GM23338 (cell line): ENCODE measurements at regions not wholly inside any gene's neighbourhood (a gene's known extent, or its start where the extent isn't known, plus 50 kb on each side); places are given as distances from the start of the nearest gene placed in this dataset.

Experiments used
- ATAC-seq: fragments of 200-7000 bp; cut with Tn5 transposase; 3 replicates; pipeline ENCODE4 v1.9.1; 2020
- DNase-seq: peaks from one replicate; pipeline ENCODE4 v3.0.0-alpha.2; 2015; ENCODE audit warnings: low spot score
- H2AFZ ChIP-seq: fragments of 200-600 bp; sonication (generic); 2 replicates; pipeline ENCODE4 v1.8.0; 2016; ENCODE audit warnings: antibody characterized with exemption, mild to moderate bottlenecking, moderate library complexity
- H3F3A ChIP-seq: fragments of 200-600 bp; sonication (generic); replicated peaks from 2 replicates; pipeline ENCODE4 v1.8.0; 2017; ENCODE audit warnings: antibody characterized with exemption, mixed run types, low read depth
- H3K27ac ChIP-seq: fragments of 200-600 bp; sonication (generic); 2 replicates; pipeline ENCODE4 v1.6.1; 2016; ENCODE audit warnings: low read depth
- H3K27me3 ChIP-seq: fragments of 200-600 bp; sonication (generic); 2 replicates; pipeline ENCODE4 v1.8.0; 2016; ENCODE audit warnings: mild to moderate bottlenecking, mixed run types, moderate library complexity; ENCODE audit not compliant: insufficient read depth
- H3K36me3 ChIP-seq: fragments of 200-600 bp; sonication (generic); 2 replicates; pipeline ENCODE4 v1.8.0; 2016; ENCODE audit warnings: mild to moderate bottlenecking; ENCODE audit not compliant: insufficient read depth
- H3K4me1 ChIP-seq: fragments of 200-600 bp; sonication (generic); 2 replicates; pipeline ENCODE4 v1.8.0; 2016; ENCODE audit warnings: mild to moderate bottlenecking, moderate library complexity; ENCODE audit not compliant: insufficient read depth
- H3K4me2 ChIP-seq: fragments of 200-600 bp; sonication (generic); 2 replicates; pipeline ENCODE4 v1.7.1; 2017; ENCODE audit warnings: mixed run types
- H3K4me3 ChIP-seq: fragments of 200-600 bp; sonication (generic); 2 replicates; pipeline ENCODE4 v1.6.1; 2016; ENCODE audit warnings: mixed run types
- H3K79me2 ChIP-seq: fragments of 200-600 bp; sonication (generic); replicated peaks from 2 replicates; pipeline ENCODE4 v1.8.0; 2017; ENCODE audit warnings: mild to moderate bottlenecking; ENCODE audit not compliant: insufficient read depth
- H3K9me2 ChIP-seq: fragments of 200-600 bp; sonication (generic); 2 replicates; pipeline ENCODE4 v1.8.0; 2017; ENCODE audit not compliant: insufficient read depth
- H4K20me1 ChIP-seq: fragments of 200-600 bp; sonication (generic); replicated peaks from 2 replicates; pipeline ENCODE4 v1.8.0; 2017; ENCODE audit warnings: mild to moderate bottlenecking; ENCODE audit not compliant: insufficient read depth
- H3K27ac Mint-ChIP-seq: 2 replicates; pipeline ENCODE4 v1.8.0; 2020; ENCODE audit warnings: inconsistent platforms, mild to moderate bottlenecking, moderate library complexity, mixed read lengths
- H3K27me3 Mint-ChIP-seq: 3 replicates; pipeline ENCODE4 v1.8.0; 2022; ENCODE audit warnings: low read depth, mild to moderate bottlenecking, moderate library complexity, mixed read lengths, inconsistent platforms; ENCODE audit not compliant: insufficient read depth, poor library complexity
- H3K36me3 Mint-ChIP-seq: 3 replicates; pipeline ENCODE4 v1.8.0; 2021; ENCODE audit warnings: low read depth, mild to moderate bottlenecking, inconsistent platforms, moderate library complexity, mixed read lengths
- H3K4me1 Mint-ChIP-seq: 3 replicates; pipeline ENCODE4 v1.8.0; 2020; ENCODE audit warnings: mild to moderate bottlenecking, inconsistent platforms, mixed read lengths
- H3K4me3 Mint-ChIP-seq: 3 replicates; pipeline ENCODE4 v1.8.0; 2021; ENCODE audit warnings: moderate library complexity, mild to moderate bottlenecking, inconsistent platforms, mixed read lengths
- H3K9me3 Mint-ChIP-seq: 3 replicates; pipeline ENCODE4 v1.8.0; 2020; ENCODE audit warnings: moderate library complexity, mild to moderate bottlenecking, inconsistent platforms, mixed read lengths
- CTCF ChIP-seq, 2 experiments: fragments of 200-600 bp in 1 of 2; sonication (generic) in 1 of 2; conservative IDR thresholded peaks; 2 replicates each; pipeline versions ENCODE4 v1.5.1 to v1.6.1; 2016 to 2017; ENCODE audit warnings: antibody characterized with exemption in 2 of 2, low read depth in 2 of 2, mild to moderate bottlenecking in 2 of 2, moderate library complexity in 1 of 2
- ETS1 ChIP-seq: IDR thresholded peaks from 2 replicates; pipeline ENCODE4 v1.6.1; 2016; ENCODE audit warnings: antibody characterized with exemption
- EZH2 ChIP-seq: fragments of 200-600 bp; sonication (generic); IDR thresholded peaks from one replicate; pipeline ENCODE4 v1.8.0; 2017; ENCODE audit warnings: antibody characterized with exemption, mild to moderate bottlenecking, low read depth; ENCODE audit not compliant: unreplicated experiment
- EZH2phosphoT487 ChIP-seq: fragments of 200-600 bp; sonication (generic); IDR thresholded peaks from one replicate; pipeline ENCODE4 v1.8.1; 2018; ENCODE audit warnings: antibody characterized with exemption; ENCODE audit not compliant: unreplicated experiment
- JUNB ChIP-seq: IDR thresholded peaks from one replicate; pipeline ENCODE4 v1.6.1; 2016; ENCODE audit warnings: antibody characterized with exemption; ENCODE audit not compliant: unreplicated experiment
- NANOG ChIP-seq: IDR thresholded peaks from 2 replicates; pipeline ENCODE4 v1.6.1; 2016; ENCODE audit warnings: antibody characterized with exemption, borderline replicate concordance
- POLR2AphosphoS5 ChIP-seq: IDR thresholded peaks from 2 replicates; pipeline ENCODE4 v1.6.1; 2016; ENCODE audit warnings: antibody characterized with exemption, low read depth
- STAT1 ChIP-seq: IDR thresholded peaks from one replicate; pipeline ENCODE4 v1.6.1; 2016; ENCODE audit warnings: antibody characterized with exemption; ENCODE audit not compliant: unreplicated experiment
- ZNF114 ChIP-seq: fragments of 250-450 bp; sonication (Bioruptor Pico); IDR thresholded peaks from 2 replicates; pipeline ENCODE4 v1.5.0; 2020; ENCODE audit warnings: mild to moderate bottlenecking, moderate library complexity
- ZNF331 ChIP-seq: fragments of 250-450 bp; sonication (Bioruptor Pico); IDR thresholded peaks from 2 replicates; pipeline ENCODE4 v1.5.0; 2020; ENCODE audit warnings: low read depth, mild to moderate bottlenecking, moderate library complexity
- ZNF462 ChIP-seq: fragments of 250-450 bp; sonication (Bioruptor Pico); IDR thresholded peaks from 2 replicates; pipeline ENCODE4 v1.5.0; 2020; ENCODE audit warnings: mild to moderate bottlenecking, moderate library complexity

- Histone ChIP-seq H3K79me2 (no peaks in the 10 kb centered on the region), H3K27me3 (no peaks in the 10 kb centered on the region), H3K27ac (0 out of 2 replicates have a peak overlapping the region, but pooled peaks have one; percentile 61), H3K4me2 (no peak overlapping the region), H3K36me3 (no peaks in the 10 kb centered on the region), H3K4me1 (peaks cover 13% of the 10 kb centered on the region; the same call in 1 of the 2 replicates), H4K20me1 (no peaks in the 10 kb centered on the region), H2AFZ (no peak overlapping the region), H3K4me3 (no peak overlapping the region), H3F3A (no peaks in the 10 kb centered on the region), H3K9me2 (no peaks in the 10 kb centered on the region)
- peak overlapping the region; percentile 84 for H3K27ac Mint-ChIP-seq
- peaks cover 33% of the 10 kb centered on the region for H3K4me1 Mint-ChIP-seq
- no peaks in the 10 kb centered on the region for H3K9me3 Mint-ChIP-seq
- no peaks in the 10 kb centered on the region for H3K27me3 Mint-ChIP-seq
- TF ChIP-seq JUNB = no peak
- peak in 1 of 2 experiments; percentile 17; a peak in 1 of 4 replicates for TF ChIP-seq CTCF (conservative IDR thresholded peaks at IDR 0.05; ENCODE audit: low read depth in 2 of 2)
- no peak for TF ChIP-seq NANOG
- TF ChIP-seq ETS1 = no peak
- TF ChIP-seq POLR2AphosphoS5 = no peak
- no peak for TF ChIP-seq ZNF114
- no peak overlapping the region for H3K4me3 Mint-ChIP-seq
- ATAC-seq (peak; percentile 52), DNase-seq (peak; percentile 24)
- no peaks in the 10 kb centered on the region for H3K36me3 Mint-ChIP-seq
These were observed 157.1 kb upstream of the CENPW start for GRCh38 chr6:126182650-126183311.

GRCh38 chr6:126185774-126186173 lies 154.1 kb upstream of the CENPW start:
- Histone ChIP-seq H3K27me3 (no peaks in the 10 kb centered on the region), H3K4me1 (peaks cover 13% of the 10 kb centered on the region; the same call in 1 of the 2 replicates), H3F3A (no peaks in the 10 kb centered on the region), H3K27ac (no peak overlapping the region), H3K4me3 (no peak overlapping the region), H3K36me3 (no peaks in the 10 kb centered on the region), H3K4me2 (no peak overlapping the region), H3K79me2 (no peaks in the 10 kb centered on the region), H4K20me1 (no peaks in the 10 kb centered on the region), H3K9me2 (no peaks in the 10 kb centered on the region), H2AFZ (no peak overlapping the region)
- Mint-ChIP-seq H3K9me3 (no peaks in the 10 kb centered on the region), H3K27me3 (no peaks in the 10 kb centered on the region), H3K27ac (no peak overlapping the region), H3K4me3 (no peak overlapping the region), H3K4me1 (peaks cover 26% of the 10 kb centered on the region), H3K36me3 (no peaks in the 10 kb centered on the region)
- no peak for DNase-seq
- no peak for ATAC-seq
- TF ChIP-seq POLR2AphosphoS5 (no peak), NANOG (no peak), JUNB (no peak), ZNF114 (no peak), EZH2phosphoT487 (no peak), ZNF462 (CRISPR knock-in tag) (no peak), EZH2 (no peak), ZNF331 (no peak), STAT1 (no peak), ETS1 (no peak)
